ENCODE measurements at regions not wholly inside any gene's neighbourhood (a gene's known extent, or its start where the extent isn't known, plus 50 kb on each side); places are given as distances from the start of the nearest gene placed in this dataset.

GRCh38 chr5:117332341-117332740 lies 757.7 kb upstream of the SEMA6A start:
- TF ChIP-seq POLR2A (IDR thresholded peaks at IDR 0.05; ENCODE audit: low read length) (no peak), GATA1 (IDR thresholded peaks at IDR 0.05; ENCODE audit: low read depth, low read length) (no peak)
